ENCODE measurements at regions not wholly inside any gene's neighbourhood (a gene's known extent, or its start where the extent isn't known, plus 50 kb on each side); places are given as distances from the start of the nearest gene placed in this dataset.
"Not testable (repeated sequence)": the region's sequence is repeated elsewhere in the genome, so short reads cannot be mapped to it uniquely, and the experiment has no call there.

- TF ChIP-seq, protein P1, sequence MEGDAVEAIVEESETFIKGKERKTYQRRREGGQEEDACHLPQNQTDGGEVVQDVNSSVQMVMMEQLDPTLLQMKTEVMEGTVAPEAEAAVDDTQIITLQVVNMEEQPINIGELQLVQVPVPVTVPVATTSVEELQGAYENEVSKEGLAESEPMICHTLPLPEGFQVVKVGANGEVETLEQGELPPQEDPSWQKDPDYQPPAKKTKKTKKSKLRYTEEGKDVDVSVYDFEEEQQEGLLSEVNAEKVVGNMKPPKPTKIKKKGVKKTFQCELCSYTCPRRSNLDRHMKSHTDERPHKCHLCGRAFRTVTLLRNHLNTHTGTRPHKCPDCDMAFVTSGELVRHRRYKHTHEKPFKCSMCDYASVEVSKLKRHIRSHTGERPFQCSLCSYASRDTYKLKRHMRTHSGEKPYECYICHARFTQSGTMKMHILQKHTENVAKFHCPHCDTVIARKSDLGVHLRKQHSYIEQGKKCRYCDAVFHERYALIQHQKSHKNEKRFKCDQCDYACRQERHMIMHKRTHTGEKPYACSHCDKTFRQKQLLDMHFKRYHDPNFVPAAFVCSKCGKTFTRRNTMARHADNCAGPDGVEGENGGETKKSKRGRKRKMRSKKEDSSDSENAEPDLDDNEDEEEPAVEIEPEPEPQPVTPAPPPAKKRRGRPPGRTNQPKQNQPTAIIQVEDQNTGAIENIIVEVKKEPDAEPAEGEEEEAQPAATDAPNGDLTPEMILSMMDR (conservative IDR thresholded peaks at IDR 0.05) = no peak
- no peak for TF ChIP-seq ZFX (IDR thresholded peaks at IDR 0.05)
- H3K27ac ChIP-seq = no peak overlapping the region
Measured at GRCh38 chr6:27668442-27669294, 195.8 kb upstream of the ZNF184 start.

DNA sequence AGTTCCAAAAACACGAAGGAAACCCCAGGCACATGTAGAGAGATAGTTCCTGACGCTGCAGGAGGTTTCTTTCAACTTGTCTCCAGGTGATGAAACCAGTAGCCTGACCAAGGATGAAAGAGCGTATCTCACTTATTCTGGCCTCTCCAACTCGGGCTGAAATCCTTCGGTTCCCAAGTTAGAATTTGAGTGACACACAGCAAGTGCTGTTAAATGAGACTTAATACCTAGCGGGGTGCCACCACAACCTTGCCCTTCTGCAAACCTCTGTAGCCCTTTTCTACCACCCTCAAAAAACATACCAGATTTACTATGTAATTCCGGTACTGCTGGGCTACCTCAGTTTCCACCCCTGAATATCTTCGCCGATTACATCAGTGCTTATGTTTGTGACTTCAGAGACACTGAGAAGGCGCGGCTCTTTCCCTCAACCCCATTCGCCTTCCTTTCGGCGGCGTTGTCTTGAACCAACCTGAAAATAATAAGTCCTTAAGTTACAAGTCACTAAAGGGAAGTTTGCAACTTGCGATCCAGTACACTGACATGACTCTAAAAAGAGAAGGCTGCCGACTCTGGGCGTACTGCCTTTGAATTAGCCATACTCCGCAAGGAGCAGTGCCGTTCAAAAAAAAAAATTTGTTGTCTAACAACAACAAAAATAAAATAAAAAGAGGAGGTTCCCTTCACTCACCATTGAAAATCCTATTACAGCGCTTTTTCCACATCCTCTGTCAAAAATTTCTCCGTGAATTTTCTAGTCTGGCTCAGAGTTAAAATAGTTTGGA is 194.9 kb upstream of the ZNF184 start:
- no peak overlapping the region for H3K27ac ChIP-seq
- TF ChIP-seq, protein P1 (conservative IDR thresholded peaks at IDR 0.05) = no peak
- no peak for TF ChIP-seq ZFX (IDR thresholded peaks at IDR 0.05)

DNA sequence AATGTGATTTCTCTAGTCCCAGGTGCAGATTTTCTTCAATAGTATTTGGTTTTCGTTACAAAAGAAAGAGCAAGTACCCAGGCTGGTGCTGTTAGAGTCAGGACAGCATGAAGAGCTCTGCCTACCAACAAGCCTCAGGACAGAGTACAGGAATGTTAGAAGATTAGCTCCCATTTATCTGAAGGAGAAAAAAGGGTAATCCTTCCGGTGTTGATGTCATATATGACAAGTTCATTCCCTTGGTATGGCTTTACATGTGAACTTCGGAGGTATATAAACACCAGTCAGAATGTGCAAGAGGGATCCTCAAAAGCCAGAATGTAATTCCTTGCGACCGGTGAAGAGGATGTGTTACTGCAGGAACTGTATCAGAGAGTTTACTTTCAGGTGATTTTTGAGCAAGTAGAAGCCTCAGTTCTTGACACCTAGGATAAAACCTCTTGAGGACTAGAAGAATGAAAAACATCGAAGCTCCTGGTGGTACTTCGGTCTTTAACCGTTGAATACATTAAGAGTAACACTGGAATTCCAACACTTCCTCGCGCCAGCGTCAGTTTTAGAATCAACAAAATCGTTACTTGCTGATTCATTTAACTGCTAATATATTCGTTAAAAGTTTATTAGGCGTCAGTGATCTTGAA is 194.2 kb upstream of the ZNF184 start:
- no peak for TF ChIP-seq ZFX (IDR thresholded peaks at IDR 0.05)
- TF ChIP-seq, protein P1 (conservative IDR thresholded peaks at IDR 0.05) = no peak
- H3K27ac ChIP-seq = no peak overlapping the region

DNA sequence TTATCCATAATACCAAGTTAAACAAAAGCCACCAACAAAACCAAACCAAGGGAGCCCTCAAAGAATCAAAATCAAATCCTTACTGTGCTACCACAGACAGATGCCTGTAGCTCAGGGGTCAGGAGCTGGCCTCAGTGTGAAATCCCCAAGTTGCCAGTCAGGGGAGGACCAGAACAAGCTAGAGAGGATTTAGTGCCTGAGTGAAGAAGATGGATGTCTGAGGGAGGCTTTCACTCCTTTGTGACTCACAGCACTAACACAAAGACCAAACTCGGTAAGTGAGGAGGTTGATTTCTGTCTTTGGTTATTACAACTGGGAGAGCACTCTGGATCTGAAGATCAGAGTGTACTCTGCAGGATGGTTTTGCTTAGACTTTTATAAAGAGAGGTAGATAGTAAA is 189.9 kb upstream of the ZNF184 start:
- TF ChIP-seq, protein P1 (conservative IDR thresholded peaks at IDR 0.05) = no peak
- no peak for TF ChIP-seq ZFX (IDR thresholded peaks at IDR 0.05)
- H3K27ac ChIP-seq = no peak overlapping the region

GRCh38 chr6:27662212-27662611 is 189.3 kb upstream of the ZNF184 start:
- not testable (repeated sequence) for H3K27ac ChIP-seq

GRCh38 chr6:27653143-27653825 is 180.4 kb upstream of the ZNF184 start:
- not testable (repeated sequence) for H3K27ac ChIP-seq

GRCh38 chr6:27651371-27651732 is 178.4 kb upstream of the ZNF184 start:
- H3K27ac ChIP-seq = no peak overlapping the region
- TF ChIP-seq, protein P1 (conservative IDR thresholded peaks at IDR 0.05) = no peak
- TF ChIP-seq ZFX (IDR thresholded peaks at IDR 0.05) = no peak
